ENCODE measurements at regions not wholly inside any gene's neighbourhood (a gene's known extent, or its start where the extent isn't known, plus 50 kb on each side); places are given as distances from the start of the nearest gene placed in this dataset.

DNA sequence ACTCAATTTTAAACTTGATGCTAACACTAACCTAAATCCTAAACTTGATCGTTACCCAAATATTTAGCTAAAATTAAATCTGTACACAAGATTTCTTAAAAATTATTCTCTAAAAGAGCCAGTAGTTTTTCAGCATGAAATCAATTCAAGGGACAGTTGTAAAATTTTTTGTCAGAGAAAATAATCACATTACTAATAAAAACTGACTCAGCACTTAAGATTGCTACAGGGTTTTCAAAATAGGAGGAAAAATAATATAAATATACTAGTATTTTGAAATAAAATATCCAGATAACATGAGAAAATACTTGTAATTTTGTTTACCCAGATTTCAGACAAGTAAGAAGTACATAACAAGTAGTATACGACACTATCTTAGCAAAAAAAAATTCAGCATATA lies 1268.1 kb upstream of the USP15 start:
- TF ChIP-seq, protein P1, sequence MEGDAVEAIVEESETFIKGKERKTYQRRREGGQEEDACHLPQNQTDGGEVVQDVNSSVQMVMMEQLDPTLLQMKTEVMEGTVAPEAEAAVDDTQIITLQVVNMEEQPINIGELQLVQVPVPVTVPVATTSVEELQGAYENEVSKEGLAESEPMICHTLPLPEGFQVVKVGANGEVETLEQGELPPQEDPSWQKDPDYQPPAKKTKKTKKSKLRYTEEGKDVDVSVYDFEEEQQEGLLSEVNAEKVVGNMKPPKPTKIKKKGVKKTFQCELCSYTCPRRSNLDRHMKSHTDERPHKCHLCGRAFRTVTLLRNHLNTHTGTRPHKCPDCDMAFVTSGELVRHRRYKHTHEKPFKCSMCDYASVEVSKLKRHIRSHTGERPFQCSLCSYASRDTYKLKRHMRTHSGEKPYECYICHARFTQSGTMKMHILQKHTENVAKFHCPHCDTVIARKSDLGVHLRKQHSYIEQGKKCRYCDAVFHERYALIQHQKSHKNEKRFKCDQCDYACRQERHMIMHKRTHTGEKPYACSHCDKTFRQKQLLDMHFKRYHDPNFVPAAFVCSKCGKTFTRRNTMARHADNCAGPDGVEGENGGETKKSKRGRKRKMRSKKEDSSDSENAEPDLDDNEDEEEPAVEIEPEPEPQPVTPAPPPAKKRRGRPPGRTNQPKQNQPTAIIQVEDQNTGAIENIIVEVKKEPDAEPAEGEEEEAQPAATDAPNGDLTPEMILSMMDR (IDR thresholded peaks at IDR 0.05; ENCODE audit: extremely low read depth, missing control alignments): no peak

GRCh38 chr12:60995256-60995825 lies 1264.9 kb upstream of the USP15 start:
- TF ChIP-seq, protein P1 (IDR thresholded peaks at IDR 0.05; ENCODE audit: extremely low read depth, missing control alignments): no peak
- DNase-seq (ENCODE audit: low spot score): no peak

More for the DNA sequence above, 1268.1 kb upstream of the USP15 start:
- DNase-seq (ENCODE audit: low spot score): no peak

DNA sequence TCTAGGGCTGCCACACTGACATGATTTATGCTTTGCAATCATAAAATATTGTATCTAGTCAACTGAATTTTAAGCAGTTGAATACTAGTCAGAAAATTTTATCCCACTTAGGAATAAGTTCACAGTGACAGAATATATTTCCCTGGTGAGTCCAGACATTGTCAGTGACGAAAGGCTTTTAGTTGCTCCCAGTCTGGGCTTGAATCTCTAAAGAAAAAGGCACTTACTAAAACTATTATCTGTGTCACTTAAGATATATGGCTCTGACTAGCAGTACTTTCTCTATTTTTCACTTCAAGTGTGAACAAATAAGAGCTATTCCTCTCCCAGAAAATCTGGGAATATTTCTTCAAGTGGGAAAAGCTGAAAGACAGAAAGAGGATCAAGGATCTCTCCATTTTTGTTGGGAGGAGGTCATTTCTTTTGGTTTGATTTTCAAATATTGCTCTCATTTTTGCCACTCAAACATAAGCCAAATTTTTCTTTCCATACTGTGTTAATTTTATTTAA lies 1262.3 kb upstream of the USP15 start:
- TF ChIP-seq, protein P1 (IDR thresholded peaks at IDR 0.05; ENCODE audit: extremely low read depth, missing control alignments): no peak
- no peak for DNase-seq (ENCODE audit: low spot score)

GRCh38 chr12:61009192-61009591 lies 1251.0 kb upstream of the USP15 start:
- no peak for DNase-seq (ENCODE audit: low spot score)
- TF ChIP-seq, protein P1 (IDR thresholded peaks at IDR 0.05; ENCODE audit: extremely low read depth, missing control alignments): no peak

DNA sequence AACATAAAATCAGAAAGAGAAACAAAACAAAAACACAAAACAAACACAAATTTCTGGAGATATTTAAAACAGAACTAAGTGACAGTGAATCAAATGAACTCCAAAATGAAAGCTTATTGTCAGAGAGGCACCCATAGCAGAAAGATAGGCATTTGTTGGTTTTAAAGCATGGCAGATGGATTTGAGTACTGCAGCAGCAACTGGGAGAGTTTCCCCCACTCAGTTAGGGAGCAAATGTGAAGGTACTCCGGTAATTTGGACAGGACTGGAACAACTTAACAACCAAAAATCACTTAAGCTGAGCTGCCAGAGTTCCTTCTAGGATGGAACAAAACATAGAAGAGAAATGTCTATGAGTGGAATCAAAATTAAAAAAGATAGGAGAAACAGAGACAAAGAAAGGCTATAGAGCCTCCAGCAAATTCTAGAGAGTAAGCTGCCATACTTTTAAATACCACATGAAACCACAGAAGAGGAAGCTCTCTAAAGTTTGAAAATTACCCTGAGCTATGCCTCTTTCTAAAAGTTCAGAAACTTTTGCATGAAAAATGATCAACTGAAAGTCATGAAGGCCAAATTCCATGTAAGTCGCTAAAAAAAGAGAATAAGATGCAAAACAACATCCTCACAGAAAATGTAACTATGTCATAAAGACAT lies 1248.3 kb upstream of the USP15 start:
- no peak for DNase-seq (ENCODE audit: low spot score)
- TF ChIP-seq, protein P1 (IDR thresholded peaks at IDR 0.05; ENCODE audit: extremely low read depth, missing control alignments): no peak

DNA sequence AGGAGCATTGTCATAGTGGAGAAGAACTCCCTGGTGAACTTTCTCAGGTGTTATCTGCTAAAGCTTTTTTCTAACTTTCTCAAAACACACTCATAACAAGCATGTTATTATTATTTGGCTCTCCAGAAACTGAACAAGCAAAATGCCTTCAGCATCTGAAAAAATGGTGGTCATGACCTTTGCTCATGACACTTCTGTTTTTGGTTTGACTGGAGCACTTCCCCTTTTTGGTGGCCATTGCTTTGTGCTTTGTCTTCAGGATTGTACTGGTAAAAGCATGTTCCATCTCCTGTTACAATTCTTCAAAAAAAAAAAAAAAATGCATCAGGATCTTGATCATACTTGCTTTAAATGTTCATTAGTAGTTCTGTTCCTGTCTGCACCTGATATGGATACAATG lies 1241.6 kb upstream of the USP15 start:
- no peak for DNase-seq (ENCODE audit: low spot score)
- TF ChIP-seq, protein P1 (IDR thresholded peaks at IDR 0.05; ENCODE audit: extremely low read depth, missing control alignments): no peak

- DNase-seq (ENCODE audit: low spot score): no peak
- TF ChIP-seq, protein P1 (IDR thresholded peaks at IDR 0.05; ENCODE audit: extremely low read depth, missing control alignments): no peak
Observed at GRCh38 chr12:61023231-61023630, 1237.0 kb upstream of the USP15 start.

Measured in GM20000 (cell line).